T-helper 1 cell treated with Interleukin-12 subunit alpha and Interleukin-12 subunit beta and Interleukin-4 antibody, amounts not matched to agents 30 μg/mL and 1 μg/mL, for 36 hours (primary cell): ENCODE measurements at regions not wholly inside any gene's neighbourhood (a gene's known extent, or its start where the extent isn't known, plus 50 kb on each side); places are given as distances from the start of the nearest gene placed in this dataset.

Source experiments
- H3K27ac Mint-ChIP-seq: one replicate; pipeline ENCODE4 v1.8.0; 2021; ENCODE audit warnings: mild to moderate bottlenecking, mixed read lengths
- H3K27me3 Mint-ChIP-seq: one replicate; pipeline ENCODE4 v1.8.0; 2021; ENCODE audit warnings: low read depth, mixed read lengths
- H3K36me3 Mint-ChIP-seq: one replicate; pipeline ENCODE4 v1.8.0; 2021; ENCODE audit warnings: low read depth, mixed read lengths
- H3K4me1 Mint-ChIP-seq: one replicate; pipeline ENCODE4 v1.8.0; 2021; ENCODE audit warnings: low read depth, mixed read lengths
- H3K4me3 Mint-ChIP-seq: one replicate; pipeline ENCODE4 v1.8.0; 2021; ENCODE audit warnings: mild to moderate bottlenecking, moderate library complexity, mixed read lengths
- H3K9me3 Mint-ChIP-seq: one replicate; pipeline ENCODE4 v1.8.0; 2021; ENCODE audit warnings: mixed read lengths

DNA sequence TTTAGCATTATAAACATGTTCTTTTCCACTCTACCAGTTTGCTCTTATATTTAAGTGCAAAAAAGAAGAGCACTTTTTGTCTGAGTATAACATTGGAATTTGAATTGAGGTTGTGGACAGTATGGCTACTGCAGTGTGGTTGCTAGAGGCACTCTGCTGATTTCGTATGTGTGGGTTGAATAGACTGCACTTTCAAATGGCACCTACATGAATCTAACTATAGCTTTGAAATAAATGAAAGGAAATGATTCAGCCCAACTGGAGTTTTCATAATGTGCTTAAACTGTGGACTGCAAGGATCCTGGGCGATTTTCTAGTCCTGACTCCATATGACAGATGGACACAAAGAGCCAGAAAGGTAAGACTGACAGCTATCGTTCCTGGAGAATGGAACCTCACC, 657.6 kb upstream of the RIOK2 start:
- H3K27me3 Mint-ChIP-seq = no peaks in the 10 kb centered on the region
- no peak overlapping the region for H3K27ac Mint-ChIP-seq
- H3K4me1 Mint-ChIP-seq = peaks cover 4% of the 10 kb centered on the region
- no peaks in the 10 kb centered on the region for H3K9me3 Mint-ChIP-seq
- H3K4me3 Mint-ChIP-seq = no peak overlapping the region
- no peaks in the 10 kb centered on the region for H3K36me3 Mint-ChIP-seq

- Mint-ChIP-seq H3K27me3 (no peaks in the 10 kb centered on the region), H3K36me3 (no peaks in the 10 kb centered on the region), H3K4me3 (no peak overlapping the region), H3K4me1 (peaks cover 4% of the 10 kb centered on the region), H3K27ac (no peak overlapping the region), H3K9me3 (no peaks in the 10 kb centered on the region)
Observed at GRCh38 chr5:97842687-97843086, 659.6 kb upstream of the RIOK2 start.

GRCh38 chr5:97844797-97845196, 661.8 kb upstream of the RIOK2 start:
- Mint-ChIP-seq H3K27me3 (no peaks in the 10 kb centered on the region), H3K9me3 (no peaks in the 10 kb centered on the region), H3K36me3 (no peaks in the 10 kb centered on the region), H3K27ac (no peak overlapping the region), H3K4me1 (no peaks in the 10 kb centered on the region), H3K4me3 (no peak overlapping the region)

GRCh38 chr5:97846643-97847042, 663.6 kb upstream of the RIOK2 start:
- Mint-ChIP-seq H3K27me3 (no peaks in the 10 kb centered on the region), H3K27ac (no peak overlapping the region), H3K36me3 (no peaks in the 10 kb centered on the region), H3K4me3 (no peak overlapping the region), H3K9me3 (no peaks in the 10 kb centered on the region), H3K4me1 (no peaks in the 10 kb centered on the region)

GRCh38 chr5:97847920-97848631, 665.0 kb upstream of the RIOK2 start:
- no peaks in the 10 kb centered on the region for H3K9me3 Mint-ChIP-seq
- no peak overlapping the region for H3K4me3 Mint-ChIP-seq
- no peaks in the 10 kb centered on the region for H3K27me3 Mint-ChIP-seq
- no peaks in the 10 kb centered on the region for H3K4me1 Mint-ChIP-seq
- H3K27ac Mint-ChIP-seq = no peak overlapping the region
- H3K36me3 Mint-ChIP-seq = no peaks in the 10 kb centered on the region

GRCh38 chr5:97851036-97851435, 668.0 kb upstream of the RIOK2 start:
- Mint-ChIP-seq H3K27ac (no peak overlapping the region), H3K4me1 (no peaks in the 10 kb centered on the region), H3K4me3 (no peak overlapping the region), H3K9me3 (no peaks in the 10 kb centered on the region), H3K36me3 (no peaks in the 10 kb centered on the region), H3K27me3 (no peaks in the 10 kb centered on the region)

DNA sequence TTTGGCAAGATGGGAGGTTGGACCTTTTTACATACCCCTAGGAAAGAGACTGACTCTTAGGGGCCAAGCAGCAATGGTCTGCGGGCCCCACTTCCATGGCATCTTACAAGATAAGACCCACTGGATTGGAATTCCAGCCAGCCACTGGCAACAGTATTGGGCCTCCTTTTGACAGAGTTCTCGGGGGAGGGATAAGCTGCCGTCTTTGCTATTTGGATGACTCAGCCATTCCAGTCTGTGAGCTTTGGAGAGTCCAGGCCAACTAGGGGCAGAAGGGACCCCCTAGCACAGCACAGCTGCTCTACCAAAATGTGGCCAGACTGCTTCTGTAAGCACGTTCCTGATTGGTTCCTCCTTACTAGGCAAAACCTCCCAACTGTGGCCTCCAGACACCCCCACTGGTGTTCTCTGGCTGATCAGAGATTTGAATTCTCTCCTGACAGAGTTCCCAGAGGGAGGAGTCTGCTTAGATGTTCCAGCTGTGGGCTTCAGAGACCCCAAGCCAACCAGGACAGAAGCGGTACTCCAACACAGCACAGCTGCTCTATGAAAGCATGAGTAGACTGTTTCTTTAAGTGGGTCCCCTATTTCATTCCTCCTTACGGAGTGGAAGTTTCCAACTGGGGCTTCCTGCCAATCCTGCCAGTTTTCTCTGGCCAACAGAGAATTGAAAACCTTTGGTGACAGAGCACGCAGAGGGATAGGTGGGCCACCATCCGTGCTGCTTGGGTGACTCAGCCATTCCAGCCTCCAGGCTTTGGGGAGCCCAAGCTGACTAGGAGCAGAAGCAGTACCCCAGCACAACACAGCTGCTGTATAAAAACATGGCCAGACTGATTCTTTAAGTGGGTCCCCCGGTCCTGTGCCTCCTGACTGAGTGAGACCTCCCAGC, 672.1 kb upstream of the RIOK2 start:
- Mint-ChIP-seq H3K4me1 (no peaks in the 10 kb centered on the region), H3K9me3 (no peaks in the 10 kb centered on the region), H3K36me3 (no peaks in the 10 kb centered on the region), H3K27me3 (no peaks in the 10 kb centered on the region), H3K4me3 (no peak overlapping the region), H3K27ac (no peak overlapping the region)

GRCh38 chr5:97874491-97874890, 691.4 kb upstream of the RIOK2 start:
- H3K27ac Mint-ChIP-seq = no peak overlapping the region
- H3K4me1 Mint-ChIP-seq = no peaks in the 10 kb centered on the region
- no peaks in the 10 kb centered on the region for H3K9me3 Mint-ChIP-seq
- H3K4me3 Mint-ChIP-seq = no peak overlapping the region
- H3K36me3 Mint-ChIP-seq = no peaks in the 10 kb centered on the region
- no peaks in the 10 kb centered on the region for H3K27me3 Mint-ChIP-seq

DNA sequence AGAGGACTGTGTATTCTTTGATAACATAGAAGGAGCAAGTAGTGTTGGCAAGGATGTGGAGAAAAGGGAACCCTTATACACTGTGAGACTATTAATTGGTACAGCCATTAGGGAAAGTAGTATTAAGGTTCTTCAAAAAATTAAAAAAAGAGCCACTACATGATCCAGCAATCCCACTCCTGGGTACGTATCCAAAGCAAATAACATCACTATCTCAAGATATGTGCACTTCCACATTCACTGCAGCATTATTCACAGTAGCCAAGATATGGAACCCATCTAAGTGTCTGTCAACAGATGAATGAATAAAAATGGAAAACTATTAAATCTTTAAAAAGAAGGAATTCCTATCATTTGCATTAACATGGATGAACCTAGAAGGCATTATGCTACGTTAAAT, 693.2 kb upstream of the RIOK2 start:
- no peaks in the 10 kb centered on the region for H3K27me3 Mint-ChIP-seq
- H3K4me3 Mint-ChIP-seq = no peak overlapping the region
- no peaks in the 10 kb centered on the region for H3K9me3 Mint-ChIP-seq
- H3K4me1 Mint-ChIP-seq = no peaks in the 10 kb centered on the region
- H3K27ac Mint-ChIP-seq = no peak overlapping the region
- H3K36me3 Mint-ChIP-seq = no peaks in the 10 kb centered on the region

GRCh38 chr5:97877588-97877987, 694.5 kb upstream of the RIOK2 start:
- Mint-ChIP-seq H3K36me3 (no peaks in the 10 kb centered on the region), H3K27ac (no peak overlapping the region), H3K27me3 (no peaks in the 10 kb centered on the region), H3K4me3 (no peak overlapping the region), H3K4me1 (no peaks in the 10 kb centered on the region), H3K9me3 (no peaks in the 10 kb centered on the region)

GRCh38 chr5:97888439-97888838, 705.4 kb upstream of the RIOK2 start:
- no peaks in the 10 kb centered on the region for H3K27me3 Mint-ChIP-seq
- H3K4me3 Mint-ChIP-seq = no peak overlapping the region
- H3K36me3 Mint-ChIP-seq = no peaks in the 10 kb centered on the region
- no peaks in the 10 kb centered on the region for H3K4me1 Mint-ChIP-seq
- no peak overlapping the region for H3K27ac Mint-ChIP-seq
- no peaks in the 10 kb centered on the region for H3K9me3 Mint-ChIP-seq

DNA sequence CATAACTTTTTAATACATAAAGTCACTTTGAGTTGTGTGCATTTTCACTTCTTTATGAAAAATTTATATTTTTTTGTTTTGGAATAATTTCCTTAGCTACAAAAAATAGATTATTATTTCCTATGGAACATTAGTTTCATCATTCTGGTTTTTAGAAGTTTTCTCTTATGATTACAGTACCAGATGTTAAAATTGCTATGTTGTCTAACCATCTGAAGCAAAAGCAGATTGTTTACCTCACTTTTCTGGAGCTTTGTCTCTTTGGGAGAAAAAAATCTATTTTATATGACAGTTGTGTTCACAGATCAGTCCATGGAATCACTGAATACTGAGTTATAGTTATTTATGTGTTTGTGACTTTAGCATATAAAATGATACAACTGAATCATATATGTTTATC, 708.9 kb upstream of the RIOK2 start:
- no peak overlapping the region for H3K27ac Mint-ChIP-seq
- H3K36me3 Mint-ChIP-seq = no peaks in the 10 kb centered on the region
- no peaks in the 10 kb centered on the region for H3K9me3 Mint-ChIP-seq
- no peaks in the 10 kb centered on the region for H3K4me1 Mint-ChIP-seq
- H3K27me3 Mint-ChIP-seq = no peaks in the 10 kb centered on the region
- no peak overlapping the region for H3K4me3 Mint-ChIP-seq

DNA sequence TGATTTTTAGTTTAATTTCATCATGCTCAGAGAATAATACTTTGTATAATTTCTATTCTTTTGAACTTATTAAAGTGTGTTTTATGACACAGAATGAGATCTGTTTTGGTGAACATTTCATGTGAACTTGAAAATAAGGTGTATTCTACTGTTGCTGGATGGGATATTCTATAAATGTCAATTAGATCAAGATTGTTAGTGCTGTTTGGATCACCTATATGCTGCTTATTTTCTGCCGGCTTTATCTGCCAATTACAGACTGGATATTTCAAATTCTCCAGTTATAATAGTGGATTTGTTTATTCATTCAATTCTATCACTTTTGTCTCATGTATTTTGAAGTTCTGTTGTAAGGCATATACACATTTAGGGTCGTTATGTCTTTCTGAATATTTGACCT, 720.7 kb upstream of the RIOK2 start:
- Mint-ChIP-seq H3K27me3 (no peaks in the 10 kb centered on the region), H3K36me3 (no peaks in the 10 kb centered on the region), H3K4me3 (no peak overlapping the region), H3K4me1 (no peaks in the 10 kb centered on the region), H3K27ac (no peak overlapping the region), H3K9me3 (peaks cover 14% of the 10 kb centered on the region)

DNA sequence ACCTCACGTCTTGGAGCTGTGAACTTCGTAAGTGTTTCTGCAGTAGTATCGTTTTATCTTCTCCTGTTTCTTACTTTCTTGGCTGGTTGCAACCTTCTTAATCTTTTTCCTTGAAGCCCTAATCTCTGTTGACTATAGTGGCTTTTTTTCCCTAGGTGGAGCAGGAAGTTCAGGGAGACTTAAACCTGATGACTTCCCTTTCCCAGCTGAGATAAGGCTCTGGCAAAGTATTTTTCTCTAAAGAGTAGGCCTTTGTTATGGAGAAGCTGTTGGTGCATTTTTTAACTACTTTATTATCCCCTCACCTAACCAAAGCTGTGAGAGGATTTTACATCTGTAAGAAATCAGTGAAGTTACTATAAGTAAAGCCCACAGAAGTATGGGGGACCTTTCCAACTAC, 723.1 kb upstream of the RIOK2 start:
- Mint-ChIP-seq H3K9me3 (peaks cover 14% of the 10 kb centered on the region), H3K27ac (no peak overlapping the region), H3K36me3 (no peaks in the 10 kb centered on the region), H3K4me1 (no peaks in the 10 kb centered on the region), H3K4me3 (no peak overlapping the region), H3K27me3 (no peaks in the 10 kb centered on the region)

GRCh38 chr5:97907646-97908400, 724.8 kb upstream of the RIOK2 start:
- H3K4me1 Mint-ChIP-seq = no peaks in the 10 kb centered on the region

More at GRCh38 chr5:97907646-97908400, 724.8 kb upstream of the RIOK2 start:
- no peak overlapping the region for H3K4me3 Mint-ChIP-seq
- H3K27me3 Mint-ChIP-seq = no peaks in the 10 kb centered on the region
- no peaks in the 10 kb centered on the region for H3K36me3 Mint-ChIP-seq
- H3K9me3 Mint-ChIP-seq = peaks cover 7% of the 10 kb centered on the region
- H3K27ac Mint-ChIP-seq = no peak overlapping the region
